Tibial nerve (tissue), 4 donors: ENCODE measurements at regions not wholly inside any gene's neighbourhood (a gene's known extent, or its start where the extent isn't known, plus 50 kb on each side); places are given as distances from the start of the nearest gene placed in this dataset.

ENCODE experiments used
- DNase-seq, 2 donors: peaks; one replicate each; pipeline ENCODE4 v3.0.0-alpha.2; 2019; ENCODE audit warnings: low spot score in 2 of 2
- H3K27ac ChIP-seq, 4 donors: fragments of 200-600 bp; sonication (generic) in 3 of 4; one replicate each; pipeline ENCODE4 v1.5.1; 2017 to 2019; ENCODE audit warnings: mild to moderate bottlenecking in 1 of 4
- H3K27me3 ChIP-seq, 2 donors: fragments of 200-600 bp; sonication (generic) in 1 of 2; one replicate each; pipeline versions ENCODE4 v1.5.1 to v1.6.0; 2017 to 2019
- H3K36me3 ChIP-seq, 3 donors: fragments of 200-600 bp; sonication (generic); one replicate each; pipeline ENCODE4 v1.5.1; 2018 to 2019
- H3K4me1 ChIP-seq, 4 donors: fragments of 200-600 bp; sonication (generic) in 3 of 4; one replicate each; pipeline ENCODE4 v1.5.1; 2017 to 2019
- H3K4me3 ChIP-seq, 4 donors: fragments of 200-600 bp; sonication (generic) in 3 of 4; one replicate each; pipeline ENCODE4 v1.5.1; 2017 to 2019; ENCODE audit warnings: mild to moderate bottlenecking in 1 of 4, moderate library complexity in 1 of 4
- H3K9me3 ChIP-seq, 4 donors: fragments of 200-600 bp; sonication (generic) in 3 of 4; one replicate each; pipeline ENCODE4 v1.5.1; 2017 to 2019
- CTCF ChIP-seq, 5 experiments: fragments of 200-600 bp in 3 of 5; fragments of 450-650 bp in 2 of 5; sonication (generic) in 3 of 5; IDR thresholded peaks; one replicate each; pipeline ENCODE4 v1.5.1; 2016 to 2019; ENCODE audit warnings: antibody characterized with exemption in 5 of 5, mild to moderate bottlenecking in 3 of 5, moderate library complexity in 2 of 5
- EP300 ChIP-seq, 2 donors: sonication (generic); formaldehyde crosslinking; IDR thresholded peaks; one replicate each; pipeline ENCODE4 v1.6.1; 2017; ENCODE audit warnings: antibody characterized with exemption in 2 of 2, mild to moderate bottlenecking in 1 of 2
- POLR2A ChIP-seq, 2 donors: fragments of 450-650 bp; IDR thresholded peaks; one replicate each; pipeline ENCODE4 v1.6.1; 2017; ENCODE audit warnings: antibody characterized with exemption in 2 of 2, mild to moderate bottlenecking in 2 of 2, moderate library complexity in 2 of 2
- whole genome bisulfite sequencing, 2 donors: methylation state at CpG; one replicate each; pipeline ENCODE4 v1.1.5; 2018; 5-methylcytosine and 5-hydroxymethylcytosine counted together

GRCh38 chr17:72379516-72379915 lies 258.7 kb downstream of the SOX9 start:
- Histone ChIP-seq H3K9me3 (no peaks in the 10 kb centered on the region), H3K36me3 (no peaks in the 10 kb centered on the region), H3K4me1 (peaks cover 0 to 23% (median 0%) of the 10 kb centered on the region in 4 donors), H3K4me3 (no peak overlapping the region), H3K27me3 (no peaks in the 10 kb centered on the region), H3K27ac (no peak overlapping the region)
- 74 to 80% methylated on average over 11 of the region's 11 CpGs for WGBS, 2 donors
- TF ChIP-seq CTCF (IDR thresholded peaks at IDR 0.05) (no peak), EP300 (IDR thresholded peaks at IDR 0.05) (no peak), POLR2A (IDR thresholded peaks at IDR 0.05) (no peak)
- no peak for DNase-seq

- H3K4me1 ChIP-seq, result peaks cover 0 to 22% (median 0%) of the 10 kb centered on the region in 4 donors
- no peak for TF ChIP-seq CTCF (IDR thresholded peaks at IDR 0.05)
- no peak for TF ChIP-seq POLR2A (IDR thresholded peaks at IDR 0.05)
- TF ChIP-seq EP300 (IDR thresholded peaks at IDR 0.05), result no peak
- H3K36me3 ChIP-seq, result no peaks in the 10 kb centered on the region
- 91 to 92% methylated on average over 6 of the region's 6 CpGs for WGBS, 2 donors
- H3K27ac ChIP-seq, result no peak overlapping the region
- no peak for DNase-seq
- no peaks in the 10 kb centered on the region for H3K27me3 ChIP-seq
- H3K4me3 ChIP-seq, result no peak overlapping the region
- no peaks in the 10 kb centered on the region for H3K9me3 ChIP-seq
These were observed 259.3 kb downstream of the SOX9 start for GRCh38 chr17:72380120-72380519.

GRCh38 chr17:72380737-72381136 lies 259.9 kb downstream of the SOX9 start:
- 67 to 88% methylated on average over 1 of the region's 1 CpG for WGBS, 2 donors
- peaks cover 0 to 22% (median 0%) of the 10 kb centered on the region in 4 donors for H3K4me1 ChIP-seq
- no peak for TF ChIP-seq CTCF (IDR thresholded peaks at IDR 0.05)
- TF ChIP-seq POLR2A (IDR thresholded peaks at IDR 0.05), result no peak
- TF ChIP-seq EP300 (IDR thresholded peaks at IDR 0.05), result no peak

GRCh38 chr17:72381597-72382397 lies 261.0 kb downstream of the SOX9 start:
- no peak for DNase-seq
- WGBS, 2 donors, result 77 to 78% methylated on average over 9 to 12 of the region's 12 CpGs
- Histone ChIP-seq H3K36me3 (no peaks in the 10 kb centered on the region), H3K9me3 (no peaks in the 10 kb centered on the region), H3K4me1 (peaks cover 0 to 24% (median 0%) of the 10 kb centered on the region in 4 donors), H3K27me3 (no peaks in the 10 kb centered on the region), H3K4me3 (no peak overlapping the region), H3K27ac (no peak overlapping the region)
- no peak for TF ChIP-seq CTCF (IDR thresholded peaks at IDR 0.05)
- no peak for TF ChIP-seq EP300 (IDR thresholded peaks at IDR 0.05)
- TF ChIP-seq POLR2A (IDR thresholded peaks at IDR 0.05), result no peak

More at GRCh38 chr17:72380737-72381136, 259.9 kb downstream of the SOX9 start:
- no peak for DNase-seq
- Histone ChIP-seq H3K27me3 (no peaks in the 10 kb centered on the region), H3K9me3 (no peaks in the 10 kb centered on the region), H3K4me3 (no peak overlapping the region), H3K27ac (no peak overlapping the region), H3K36me3 (no peaks in the 10 kb centered on the region)

- DNase-seq, result no peak
- TF ChIP-seq POLR2A (IDR thresholded peaks at IDR 0.05) (no peak), CTCF (IDR thresholded peaks at IDR 0.05) (no peak), EP300 (IDR thresholded peaks at IDR 0.05) (no peak)
- H3K4me3 ChIP-seq, result no peak overlapping the region
- H3K27ac ChIP-seq, result no peak overlapping the region
- H3K27me3 ChIP-seq, result no peaks in the 10 kb centered on the region
- WGBS, 2 donors, result 20 to 23% methylated on average over 26 of the region's 26 CpGs
- peaks cover 0 to 20% (median 0%) of the 10 kb centered on the region in 4 donors for H3K4me1 ChIP-seq
- no peaks in the 10 kb centered on the region for H3K36me3 ChIP-seq
- no peaks in the 10 kb centered on the region for H3K9me3 ChIP-seq
These were observed 262.3 kb downstream of the SOX9 start for GRCh38 chr17:72382971-72383722.
